ENCODE measurements at regions not wholly inside any gene's neighbourhood (a gene's known extent, or its start where the extent isn't known, plus 50 kb on each side); places are given as distances from the start of the nearest gene placed in this dataset.

- Histone ChIP-seq H3K36me3 (no peaks in the 10 kb centered on the region), H3K9me3 (no peaks in the 10 kb centered on the region), H3K27me3 (replicated peaks; ENCODE audit: insufficient read depth) (no peaks in the 10 kb centered on the region), H3K27ac (no peak overlapping the region), H3K4me1 (ENCODE audit: control insufficient read depth in 1 of 2, low read depth in 2 of 2) (no peaks in the 10 kb centered on the region), H3K4me3 (no peak overlapping the region)
- no peak for TF ChIP-seq CTCF (IDR thresholded peaks at IDR 0.05)
- ATAC-seq (ENCODE audit: insufficient number of reproducible peaks, low FRiP score, low read depth) (no peak), DNase-seq (ENCODE audit: low spot score) (no peak)
Observed at GRCh38 chr9:115226152-115226551, 108.2 kb upstream of the TNC start.

- Histone ChIP-seq H3K27ac (no peak overlapping the region), H3K9me3 (no peaks in the 10 kb centered on the region), H3K36me3 (no peaks in the 10 kb centered on the region), H3K4me3 (no peak overlapping the region), H3K27me3 (replicated peaks; ENCODE audit: insufficient read depth) (no peaks in the 10 kb centered on the region), H3K4me1 (ENCODE audit: control insufficient read depth in 1 of 2, low read depth in 2 of 2) (peaks cover 0 to 4% of the 10 kb centered on the region in 2 donors)
- no peak for TF ChIP-seq CTCF (IDR thresholded peaks at IDR 0.05)
- ATAC-seq (ENCODE audit: insufficient number of reproducible peaks, low FRiP score, low read depth) (no peak), DNase-seq (ENCODE audit: low spot score) (no peak)
Observed at GRCh38 chr9:115229496-115229895, 111.5 kb upstream of the TNC start.

GRCh38 chr9:115230924-115231515 is 113.1 kb upstream of the TNC start:
- DNase-seq (ENCODE audit: low spot score) (no peak), ATAC-seq (ENCODE audit: insufficient number of reproducible peaks, low FRiP score, low read depth) (no peak)
- Histone ChIP-seq H3K4me3 (no peak overlapping the region), H3K4me1 (ENCODE audit: control insufficient read depth in 1 of 2, low read depth in 2 of 2) (peaks cover 0 to 4% of the 10 kb centered on the region in 2 donors), H3K36me3 (no peaks in the 10 kb centered on the region), H3K9me3 (no peaks in the 10 kb centered on the region), H3K27ac (no peak overlapping the region), H3K27me3 (replicated peaks; ENCODE audit: insufficient read depth) (no peaks in the 10 kb centered on the region)
- no peak for TF ChIP-seq CTCF (IDR thresholded peaks at IDR 0.05)

- Histone ChIP-seq H3K27me3 (replicated peaks; ENCODE audit: insufficient read depth) (no peaks in the 10 kb centered on the region), H3K36me3 (no peaks in the 10 kb centered on the region), H3K4me1 (ENCODE audit: control insufficient read depth in 1 of 2, low read depth in 2 of 2) (peaks cover 0 to 4% of the 10 kb centered on the region in 2 donors), H3K27ac (no peak overlapping the region), H3K9me3 (no peaks in the 10 kb centered on the region), H3K4me3 (no peak overlapping the region)
- DNase-seq (ENCODE audit: low spot score) = no peak
- TF ChIP-seq CTCF (IDR thresholded peaks at IDR 0.05) = no peak
- no peak for ATAC-seq (ENCODE audit: insufficient number of reproducible peaks, low FRiP score, low read depth)
Observed at GRCh38 chr9:115232181-115232774, 114.3 kb upstream of the TNC start.

- Histone ChIP-seq H3K27ac (no peak overlapping the region), H3K27me3 (replicated peaks; ENCODE audit: insufficient read depth) (no peaks in the 10 kb centered on the region), H3K9me3 (no peaks in the 10 kb centered on the region), H3K36me3 (no peaks in the 10 kb centered on the region), H3K4me1 (ENCODE audit: control insufficient read depth in 1 of 2, low read depth in 2 of 2) (peaks cover 0 to 4% of the 10 kb centered on the region in 2 donors), H3K4me3 (no peak overlapping the region)
- no peak for DNase-seq (ENCODE audit: low spot score)
- no peak for ATAC-seq (ENCODE audit: insufficient number of reproducible peaks, low FRiP score, low read depth)
- TF ChIP-seq CTCF (IDR thresholded peaks at IDR 0.05) = no peak
Observed at GRCh38 chr9:115234094-115234493, 116.1 kb upstream of the TNC start.

All from thoracic aorta (tissue), 2 donors.